ENCODE measurements at regions not wholly inside any gene's neighbourhood (a gene's known extent, or its start where the extent isn't known, plus 50 kb on each side); places are given as distances from the start of the nearest gene placed in this dataset.
A peak's percentile ranks its signal among the peaks of the same experiment; 100 is the strongest.

DNA sequence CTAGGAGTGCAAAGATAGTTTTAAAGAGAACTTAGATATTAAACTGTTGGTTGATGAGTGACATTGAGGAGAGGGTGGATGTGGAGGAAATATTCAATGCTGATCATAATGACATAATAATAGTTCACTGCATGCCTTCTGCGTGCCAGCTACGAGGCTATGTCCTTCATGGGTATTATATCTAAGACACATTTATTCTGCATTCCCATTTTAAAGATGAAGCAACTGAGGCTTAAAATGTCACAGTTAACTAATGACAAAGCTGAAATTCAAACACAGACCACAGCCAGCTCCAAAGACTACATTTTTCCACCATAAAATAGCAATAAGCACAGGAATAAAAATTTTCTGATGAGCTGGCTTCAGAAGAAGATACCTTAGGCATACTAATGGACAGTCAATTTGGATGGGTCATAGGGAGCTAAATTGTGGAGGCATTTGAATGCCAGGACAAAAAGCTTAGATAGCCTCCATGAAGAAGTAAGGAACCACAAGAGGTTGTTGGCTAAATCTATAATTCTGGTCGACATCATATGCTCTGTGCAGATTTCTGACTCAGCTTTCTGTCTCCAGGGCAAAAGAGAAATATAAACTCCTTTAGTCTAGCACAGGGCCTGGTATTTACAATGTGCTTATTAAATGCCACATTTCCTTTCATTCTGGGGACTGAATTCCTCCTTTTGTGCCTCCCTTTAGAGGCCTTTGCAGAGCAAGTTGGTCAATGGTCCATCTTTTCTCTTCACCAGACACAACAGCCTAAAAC is 71.2 kb upstream of the NRIP1 start:
- CTCF ChIA-PET = interaction anchor here (0.6 kb wide), 1 partner anchor 196 kb away, joined by 6 read pairs; no protein-coding TSS in a partner anchor
- no peak for DNase-seq
- Mint-ChIP-seq H3K27me3 (ENCODE audit: unreplicated experiment) (no peaks in the 10 kb centered on the region), H3K36me3 (ENCODE audit: insufficient read depth, unreplicated experiment) (no peaks in the 10 kb centered on the region), H3K27ac (ENCODE audit: unreplicated experiment) (no peak overlapping the region), H3K9me3 (ENCODE audit: low read depth, unreplicated experiment) (peaks cover 4% of the 10 kb centered on the region), H3K4me3 (ENCODE audit: low read depth, unreplicated experiment) (no peak overlapping the region), H3K4me1 (ENCODE audit: low read depth, unreplicated experiment) (peaks cover 40% of the 10 kb centered on the region)
- intact Hi-C loops (cut with micrococcal nuclease; ENCODE audit: unreplicated experiment) = no loop called here
- no peak for TF ChIP-seq CTCF (IDR thresholded peaks at IDR 0.05; ENCODE audit: unreplicated experiment)
- BruUV-seq (replicated peaks) = no TSS peak

DNA sequence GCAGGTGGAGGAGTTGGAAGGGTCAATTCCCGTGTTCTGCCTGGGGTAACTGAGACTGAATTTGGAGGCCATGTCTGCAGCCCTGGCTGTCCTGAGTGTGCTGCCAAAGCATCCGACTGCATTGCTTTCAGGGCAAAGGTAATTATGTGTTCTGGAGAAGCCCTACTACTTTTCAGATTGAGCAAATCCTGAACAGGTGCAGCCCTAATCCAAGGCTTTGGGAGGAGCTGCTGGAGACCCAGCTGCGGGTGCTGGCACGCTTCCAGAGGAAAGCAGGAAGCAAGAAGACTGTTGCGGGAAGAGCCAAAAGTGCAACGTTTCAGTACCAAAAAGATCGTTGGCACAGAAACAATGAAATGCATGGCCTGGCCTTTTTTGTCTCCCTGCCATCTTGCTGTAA is 73.7 kb upstream of the NRIP1 start:
- no TSS peak for BruUV-seq (replicated peaks)
- Mint-ChIP-seq H3K36me3 (ENCODE audit: insufficient read depth, unreplicated experiment) (no peaks in the 10 kb centered on the region), H3K27me3 (ENCODE audit: unreplicated experiment) (no peaks in the 10 kb centered on the region), H3K9me3 (ENCODE audit: low read depth, unreplicated experiment) (no peaks in the 10 kb centered on the region), H3K4me3 (ENCODE audit: low read depth, unreplicated experiment) (no peak overlapping the region), H3K27ac (ENCODE audit: unreplicated experiment) (no peak overlapping the region), H3K4me1 (ENCODE audit: low read depth, unreplicated experiment) (peaks cover 56% of the 10 kb centered on the region)
- intact Hi-C loops (cut with micrococcal nuclease; ENCODE audit: unreplicated experiment) = no loop called here
- TF ChIP-seq CTCF (IDR thresholded peaks at IDR 0.05; ENCODE audit: unreplicated experiment) = no peak
- DNase-seq = peak; percentile 28
- CTCF ChIA-PET = no interaction called here

GRCh38 chr21:15139898-15140297 is 75.1 kb upstream of the NRIP1 start:
- CTCF ChIA-PET = no interaction called here
- peak overlapping the region; percentile 62 for H3K4me3 Mint-ChIP-seq (ENCODE audit: low read depth, unreplicated experiment)
- no peak for DNase-seq
- no peaks in the 10 kb centered on the region for H3K36me3 Mint-ChIP-seq (ENCODE audit: insufficient read depth, unreplicated experiment)
- H3K27me3 Mint-ChIP-seq (ENCODE audit: unreplicated experiment) = no peaks in the 10 kb centered on the region
- intact Hi-C loops (cut with micrococcal nuclease; ENCODE audit: unreplicated experiment) = loop anchor here (2.0 to 5.0 kb wide), 4 partner anchors 77 to 342 kb away; no protein-coding TSS in a partner anchor
- no TSS peak for BruUV-seq (replicated peaks)
- TF ChIP-seq CTCF (IDR thresholded peaks at IDR 0.05; ENCODE audit: unreplicated experiment) = no peak
- H3K4me1 Mint-ChIP-seq (ENCODE audit: low read depth, unreplicated experiment) = peaks cover 58% of the 10 kb centered on the region
- no peaks in the 10 kb centered on the region for H3K9me3 Mint-ChIP-seq (ENCODE audit: low read depth, unreplicated experiment)
- peak overlapping the region; percentile 80 for H3K27ac Mint-ChIP-seq (ENCODE audit: unreplicated experiment)

DNA sequence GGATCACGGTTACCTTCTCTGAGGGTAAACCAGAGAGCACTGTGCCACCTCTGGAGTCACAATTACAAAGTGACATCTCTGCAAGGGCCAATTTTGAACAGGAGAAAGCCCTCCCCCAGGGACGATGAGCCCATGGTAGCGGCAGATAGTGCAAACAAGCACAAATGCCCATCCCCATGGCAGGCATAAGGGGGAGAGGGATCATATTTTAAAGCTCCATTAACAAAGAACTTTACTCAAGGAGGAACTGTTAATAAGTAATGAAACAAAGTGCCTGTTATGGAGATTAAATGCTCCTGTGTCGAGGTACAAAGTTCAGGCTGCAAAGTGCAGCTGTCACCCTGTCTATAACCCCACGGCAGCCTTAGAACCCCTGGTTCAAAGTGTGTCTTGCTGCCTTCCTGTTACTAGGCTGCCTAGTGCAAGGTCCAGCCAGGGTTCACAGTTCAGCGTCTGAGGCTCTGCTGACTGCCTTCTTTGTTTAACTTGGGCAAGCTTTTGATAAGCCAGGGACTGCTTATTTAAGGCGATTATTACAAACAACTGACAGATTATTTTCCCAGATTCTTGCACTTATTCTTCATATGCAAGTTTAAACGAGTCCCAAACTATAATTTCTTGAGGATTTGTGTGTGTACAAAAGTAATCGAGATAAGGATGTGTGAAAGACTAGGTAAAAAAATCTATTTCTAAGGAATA is 75.7 kb upstream of the NRIP1 start:
- H3K4me3 Mint-ChIP-seq (ENCODE audit: low read depth, unreplicated experiment) = peak overlapping the region; percentile 62
- DNase-seq = peak; percentile 53
- intact Hi-C loops (cut with micrococcal nuclease; ENCODE audit: unreplicated experiment) = loop anchor here (2.0 to 5.0 kb wide), 4 partner anchors 78 to 342 kb away; no protein-coding TSS in a partner anchor

More for the DNA sequence above, 75.7 kb upstream of the NRIP1 start:
- CTCF ChIA-PET = no interaction called here
- TF ChIP-seq CTCF (IDR thresholded peaks at IDR 0.05; ENCODE audit: unreplicated experiment) = no peak
- Mint-ChIP-seq H3K36me3 (ENCODE audit: insufficient read depth, unreplicated experiment) (no peaks in the 10 kb centered on the region), H3K9me3 (ENCODE audit: low read depth, unreplicated experiment) (no peaks in the 10 kb centered on the region), H3K27me3 (ENCODE audit: unreplicated experiment) (no peaks in the 10 kb centered on the region), H3K27ac (ENCODE audit: unreplicated experiment) (peak overlapping the region; percentile 80), H3K4me1 (ENCODE audit: low read depth, unreplicated experiment) (peaks cover 58% of the 10 kb centered on the region)
- BruUV-seq (replicated peaks) = no TSS peak

Measured in Calu3 (cell line).